Activated naive CD4-positive, alpha-beta T cell treated with anti-CD3 and anti-CD28 coated beads, Interleukin-2, amount 50 U/mL, for 72 hours (primary cell): ENCODE measurements at regions not wholly inside any gene's neighbourhood (a gene's known extent, or its start where the extent isn't known, plus 50 kb on each side); places are given as distances from the start of the nearest gene placed in this dataset.

Source experiments
- ATAC-seq, 2 donors: fragments of 150-1000 bp; cut with Tn5 transposase; 2 replicates each; pipeline ENCODE4 v1.10.0; 2021; ENCODE audit warnings: mild to moderate bottlenecking in 2 of 2, moderate library complexity in 2 of 2
- DNase-seq, 2 donors: peaks; one replicate each; pipeline ENCODE4 v3.0.0; 2021 to 2022; ENCODE audit warnings: low spot score in 2 of 2
- H3K27ac Mint-ChIP-seq, 2 donors: one replicate each; pipeline ENCODE4 v1.8.0; 2022; ENCODE audit warnings: mild to moderate bottlenecking in 2 of 2, mixed read lengths in 2 of 2
- H3K36me3 Mint-ChIP-seq, 2 donors: one replicate each; pipeline ENCODE4 v1.8.0; 2022; ENCODE audit warnings: mixed read lengths in 2 of 2
- H3K9me3 Mint-ChIP-seq, 2 donors: one replicate each; pipeline ENCODE4 v1.8.0; 2022; ENCODE audit warnings: mixed read lengths in 2 of 2

GRCh38 chr3:13931172-13931571 is 51.3 kb upstream of the WNT7A start:
- Mint-ChIP-seq H3K27ac (no peak overlapping the region), H3K9me3 (peaks cover 14 to 33% of the 10 kb centered on the region in 2 donors), H3K36me3 (peaks cover 11 to 23% of the 10 kb centered on the region in 2 donors)
- DNase-seq (no peak), ATAC-seq (no peak)
